OCI-LY7 (cell line): ENCODE measurements at regions not wholly inside any gene's neighbourhood (a gene's known extent, or its start where the extent isn't known, plus 50 kb on each side); places are given as distances from the start of the nearest gene placed in this dataset.

Source experiments
- BruUV-seq: library from RNA; stranded (reverse); fragments of 400-500 nt; replicated peaks from 2 replicates; lab custom pipeline; 2021; lab: Mats Ljungman, UMichigan
- CTCF ChIA-PET: fragments of 300-600 bp; sonication (Branson Sonifier 250); formaldehyde crosslinking; loops from one replicate; lab custom pipeline; 2022; ENCODE audit warnings: antibody characterized with exemption; ENCODE audit not compliant: unreplicated experiment; lab: Charles Lee
- POLR2A ChIA-PET: fragments of 300-600 bp; sonication (Branson Sonifier 250); formaldehyde crosslinking; loops from one replicate; lab custom pipeline; 2022; ENCODE audit warnings: antibody characterized with exemption; lab: Charles Lee
- DNase-seq: peaks from one replicate; pipeline ENCODE4 v3.0.0-alpha.2; 2015; ENCODE audit warnings: low spot score
- H2AFZ ChIP-seq: fragments of 200-600 bp; sonication (generic), shearing (Covaris generic); 2 replicates; pipeline ENCODE4 v1.6.1; 2014; ENCODE audit warnings: mild to moderate bottlenecking, antibody characterized with exemption, low read length, moderate library complexity
- H3K27ac ChIP-seq: fragments of 200-600 bp; sonication (generic); 2 replicates; pipeline ENCODE4 v1.5.1; 2014; ENCODE audit warnings: mixed run types, low read depth, mild to moderate bottlenecking, moderate library complexity, low read length, inconsistent platforms; ENCODE audit not compliant: poor library complexity, severe bottlenecking
- H3K36me3 ChIP-seq: fragments of 200-600 bp; sonication (generic); 2 replicates; pipeline ENCODE4 v1.6.1; 2014; ENCODE audit warnings: mild to moderate bottlenecking, antibody characterized with exemption, low read length, moderate library complexity, mixed read lengths; ENCODE audit not compliant: insufficient read depth
- H3K4me1 ChIP-seq: fragments of 200-600 bp; sonication (generic); 2 replicates; pipeline ENCODE4 v1.5.1; 2014; ENCODE audit warnings: mild to moderate bottlenecking, low read length; ENCODE audit not compliant: insufficient read depth, poor library complexity, severe bottlenecking
- H3K4me2 ChIP-seq: fragments of 200-600 bp; sonication (generic); 2 replicates; pipeline ENCODE4 v1.6.1; 2014; ENCODE audit warnings: mild to moderate bottlenecking, low read length
- H3K4me3 ChIP-seq: fragments of 200-600 bp; sonication (generic); 2 replicates; pipeline ENCODE4 v1.5.1; 2014; ENCODE audit warnings: mild to moderate bottlenecking, low read depth, low read length; ENCODE audit not compliant: poor library complexity, severe bottlenecking
- H3K79me2 ChIP-seq: fragments of 200-600 bp; sonication (generic); 2 replicates; pipeline ENCODE4 v1.6.1; 2016; ENCODE audit warnings: low read depth, mild to moderate bottlenecking, low read length, moderate library complexity, mixed read lengths; ENCODE audit not compliant: insufficient read depth
- H3K9me2 ChIP-seq: fragments of 200-600 bp; sonication (generic); 2 replicates; pipeline ENCODE4 v1.6.1; 2016; ENCODE audit warnings: mild to moderate bottlenecking, low read length, mixed read lengths; ENCODE audit not compliant: insufficient read depth
- H3K9me3 ChIP-seq: fragments of 200-600 bp; sonication (generic); 2 replicates; pipeline ENCODE4 v1.6.1; 2014; ENCODE audit warnings: mild to moderate bottlenecking, mixed run types, low read length, mixed read lengths
- H4K20me1 ChIP-seq: fragments of 200-600 bp; sonication (generic); 2 replicates; pipeline ENCODE4 v1.6.1; 2014; ENCODE audit warnings: mild to moderate bottlenecking, antibody characterized with exemption, low read length, moderate library complexity, mixed read lengths; ENCODE audit not compliant: insufficient read depth
- EZH2phosphoT487 ChIP-seq: fragments of 200-600 bp; sonication (generic); IDR thresholded peaks from 2 replicates; pipeline ENCODE4 v1.6.1; 2018; ENCODE audit warnings: low read depth, borderline replicate concordance, mild to moderate bottlenecking, mixed run types, antibody characterized with exemption, low read length, moderate library complexity, mixed read lengths
- intact Hi-C: fragments of 100-400 bp; cut with micrococcal nuclease; formaldehyde crosslinking; loops from one replicate; pipeline ENCODE4 v1.10.0; 2022; ENCODE audit not compliant: unreplicated experiment
- TF ChIP-seq, protein P1 (sequence below): fragments of 200-600 bp; sonication (generic); conservative IDR thresholded peaks from 2 replicates; pipeline ENCODE4 v1.5.1; 2014; ENCODE audit warnings: mild to moderate bottlenecking, antibody characterized with exemption, low read length, moderate library complexity, mixed read lengths

DNA sequence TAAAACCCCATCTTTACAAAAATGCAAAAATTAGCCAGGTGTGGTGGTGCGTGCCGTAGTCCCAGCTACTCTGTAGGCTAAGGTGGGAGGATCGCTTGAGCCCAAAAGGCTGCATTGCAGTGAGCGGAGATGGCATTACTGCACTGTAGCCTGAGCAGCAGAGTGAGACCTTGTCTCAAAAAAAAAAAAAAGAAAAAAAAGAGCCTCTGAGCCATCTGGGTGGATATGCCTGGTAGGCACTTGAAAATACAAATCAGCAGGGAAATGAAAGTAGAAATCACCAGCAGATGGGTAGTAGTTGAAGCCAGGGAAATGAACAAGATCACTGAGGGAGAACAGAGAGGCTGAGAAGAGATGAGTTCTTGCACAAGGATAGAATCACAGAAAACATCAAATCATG is 131.0 kb upstream of the HMCN1 start:
- no TSS peak for BruUV-seq
- CTCF ChIA-PET, result no interaction called here
- Histone ChIP-seq H3K4me3 (no peak overlapping the region), H3K79me2 (no peaks in the 10 kb centered on the region), H4K20me1 (no peaks in the 10 kb centered on the region), H3K4me2 (no peak overlapping the region), H3K9me2 (no peaks in the 10 kb centered on the region), H2AFZ (no peak overlapping the region), H3K9me3 (no peaks in the 10 kb centered on the region), H3K4me1 (no peaks in the 10 kb centered on the region), H3K27ac (no peak overlapping the region), H3K36me3 (no peaks in the 10 kb centered on the region)
- peak; percentile 1 for DNase-seq
- intact Hi-C loops, result no loop called here
- POLR2A ChIA-PET, result interaction anchor here (0.7 kb wide), 1 partner anchor 160 kb away, joined by 3 read pairs; no protein-coding TSS in a partner anchor
- TF ChIP-seq EZH2phosphoT487, result no peak
- TF ChIP-seq, protein P1, sequence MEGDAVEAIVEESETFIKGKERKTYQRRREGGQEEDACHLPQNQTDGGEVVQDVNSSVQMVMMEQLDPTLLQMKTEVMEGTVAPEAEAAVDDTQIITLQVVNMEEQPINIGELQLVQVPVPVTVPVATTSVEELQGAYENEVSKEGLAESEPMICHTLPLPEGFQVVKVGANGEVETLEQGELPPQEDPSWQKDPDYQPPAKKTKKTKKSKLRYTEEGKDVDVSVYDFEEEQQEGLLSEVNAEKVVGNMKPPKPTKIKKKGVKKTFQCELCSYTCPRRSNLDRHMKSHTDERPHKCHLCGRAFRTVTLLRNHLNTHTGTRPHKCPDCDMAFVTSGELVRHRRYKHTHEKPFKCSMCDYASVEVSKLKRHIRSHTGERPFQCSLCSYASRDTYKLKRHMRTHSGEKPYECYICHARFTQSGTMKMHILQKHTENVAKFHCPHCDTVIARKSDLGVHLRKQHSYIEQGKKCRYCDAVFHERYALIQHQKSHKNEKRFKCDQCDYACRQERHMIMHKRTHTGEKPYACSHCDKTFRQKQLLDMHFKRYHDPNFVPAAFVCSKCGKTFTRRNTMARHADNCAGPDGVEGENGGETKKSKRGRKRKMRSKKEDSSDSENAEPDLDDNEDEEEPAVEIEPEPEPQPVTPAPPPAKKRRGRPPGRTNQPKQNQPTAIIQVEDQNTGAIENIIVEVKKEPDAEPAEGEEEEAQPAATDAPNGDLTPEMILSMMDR, result no peak

DNA sequence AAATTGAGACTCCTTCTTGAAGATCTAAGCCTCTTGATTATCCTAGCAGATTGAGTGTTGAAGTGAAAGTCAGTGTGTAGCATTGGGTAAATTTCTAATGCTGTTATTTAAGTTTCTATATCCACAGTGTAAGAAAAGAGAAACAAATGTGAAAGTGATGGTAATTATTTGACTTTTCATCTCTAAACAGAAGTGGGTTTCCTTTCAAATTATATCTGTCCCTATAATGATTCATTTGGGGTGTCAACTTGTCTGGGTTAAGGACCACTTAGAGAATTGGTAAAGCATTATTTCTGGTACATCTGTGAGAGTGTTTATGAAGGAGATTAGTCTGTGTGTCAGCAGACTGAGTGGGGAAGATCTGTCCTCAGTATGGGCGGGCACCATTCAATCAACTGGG is 133.0 kb upstream of the HMCN1 start:
- Histone ChIP-seq H3K4me3 (no peak overlapping the region), H3K4me2 (no peak overlapping the region), H3K27ac (no peak overlapping the region), H3K9me2 (no peaks in the 10 kb centered on the region), H3K9me3 (no peaks in the 10 kb centered on the region), H2AFZ (no peak overlapping the region), H3K79me2 (no peaks in the 10 kb centered on the region), H4K20me1 (no peaks in the 10 kb centered on the region), H3K4me1 (no peaks in the 10 kb centered on the region), H3K36me3 (no peaks in the 10 kb centered on the region)
- ChIA-PET POLR2A (no interaction called here), CTCF (no interaction called here)
- BruUV-seq, result no TSS peak
- intact Hi-C loops, result no loop called here
- no peak for DNase-seq
- no peak for TF ChIP-seq EZH2phosphoT487
- TF ChIP-seq, protein P1, result no peak

DNA sequence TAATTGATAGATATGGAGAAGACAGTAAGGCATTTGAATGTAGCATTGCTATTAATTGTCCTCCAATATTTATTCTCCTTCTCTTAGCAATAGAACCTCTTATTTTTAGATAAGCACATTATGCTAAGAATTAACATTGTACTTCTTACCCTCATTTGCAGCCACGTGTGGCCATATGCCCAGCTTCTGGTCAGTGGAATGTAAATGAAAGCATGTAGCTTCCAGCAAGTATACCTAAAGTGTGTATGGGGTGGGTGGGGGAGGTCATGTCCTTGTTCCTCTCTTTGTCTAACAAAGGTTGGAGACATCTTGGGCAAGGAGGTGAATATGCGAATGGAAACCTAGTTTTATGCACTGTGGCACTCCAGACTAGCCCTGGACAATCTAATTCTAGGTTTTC is 133.6 kb upstream of the HMCN1 start:
- no TSS peak for BruUV-seq
- intact Hi-C loops, result no loop called here
- Histone ChIP-seq H4K20me1 (no peaks in the 10 kb centered on the region), H3K36me3 (no peaks in the 10 kb centered on the region), H3K79me2 (no peaks in the 10 kb centered on the region), H3K9me3 (no peaks in the 10 kb centered on the region), H3K4me3 (no peak overlapping the region), H3K4me1 (no peaks in the 10 kb centered on the region), H2AFZ (no peak overlapping the region), H3K4me2 (no peak overlapping the region), H3K27ac (no peak overlapping the region), H3K9me2 (no peaks in the 10 kb centered on the region)
- DNase-seq, result no peak
- POLR2A ChIA-PET, result no interaction called here
- TF ChIP-seq, protein P1, result no peak
- no peak for TF ChIP-seq EZH2phosphoT487
- CTCF ChIA-PET, result no interaction called here
